Stomach (tissue), 4 donors: ENCODE measurements at regions not wholly inside any gene's neighbourhood (a gene's known extent, or its start where the extent isn't known, plus 50 kb on each side); places are given as distances from the start of the nearest gene placed in this dataset.

Experiments used
- CTCF ChIP-seq, 7 experiments: fragments of 450-650 bp in 4 of 7; fragments of 200-600 bp in 3 of 7; sonication (generic) in 3 of 7; IDR thresholded peaks; one replicate each; pipeline ENCODE4 v1.5.1; 2016 to 2019; ENCODE audit warnings: antibody characterized with exemption in 7 of 7, control low read depth in 2 of 7, mild to moderate bottlenecking in 1 of 7
- POLR2AphosphoS5 ChIP-seq, 3 donors: sonication (generic); formaldehyde crosslinking; IDR thresholded peaks; one replicate each; pipeline ENCODE4 v1.6.1; 2016; ENCODE audit warnings: antibody characterized with exemption in 3 of 3

- TF ChIP-seq CTCF (IDR thresholded peaks at IDR 0.05) (no peak), POLR2AphosphoS5 (IDR thresholded peaks at IDR 0.05) (no peak)
These were observed 120.2 kb downstream of the TENT4A start for GRCh38 chr5:6833406-6833805.
